ENCODE measurements at regions not wholly inside any gene's neighbourhood (a gene's known extent, or its start where the extent isn't known, plus 50 kb on each side); places are given as distances from the start of the nearest gene placed in this dataset.

GRCh38 chr5:135173662-135174290 lies 139.7 kb upstream of the PITX1 start:
- CTCF ChIA-PET: interaction anchor here (0.9 kb wide), 1 partner anchor 14 kb away, joined by 3 read pairs; no protein-coding TSS in a partner anchor
- Histone ChIP-seq H3K27me3 (ENCODE audit: control insufficient read depth, insufficient read depth, low read length) (peaks cover 31% of the 10 kb centered on the region), H3K4me3 (ENCODE audit: low read depth, low read length) (no peak overlapping the region), H3K9me3 (ENCODE audit: control insufficient read depth, insufficient read depth, low read length) (no peaks in the 10 kb centered on the region), H3K27ac (ENCODE audit: low read depth, low read length) (no peak overlapping the region)
- DNase-seq (ENCODE audit: low read depth, low spot score): no peak
- POLR2A ChIA-PET: interaction anchor here (1.4 kb wide), 1 partner anchor 34 kb away, joined by 3 read pairs; no protein-coding TSS in a partner anchor
- TF ChIP-seq, protein P1, sequence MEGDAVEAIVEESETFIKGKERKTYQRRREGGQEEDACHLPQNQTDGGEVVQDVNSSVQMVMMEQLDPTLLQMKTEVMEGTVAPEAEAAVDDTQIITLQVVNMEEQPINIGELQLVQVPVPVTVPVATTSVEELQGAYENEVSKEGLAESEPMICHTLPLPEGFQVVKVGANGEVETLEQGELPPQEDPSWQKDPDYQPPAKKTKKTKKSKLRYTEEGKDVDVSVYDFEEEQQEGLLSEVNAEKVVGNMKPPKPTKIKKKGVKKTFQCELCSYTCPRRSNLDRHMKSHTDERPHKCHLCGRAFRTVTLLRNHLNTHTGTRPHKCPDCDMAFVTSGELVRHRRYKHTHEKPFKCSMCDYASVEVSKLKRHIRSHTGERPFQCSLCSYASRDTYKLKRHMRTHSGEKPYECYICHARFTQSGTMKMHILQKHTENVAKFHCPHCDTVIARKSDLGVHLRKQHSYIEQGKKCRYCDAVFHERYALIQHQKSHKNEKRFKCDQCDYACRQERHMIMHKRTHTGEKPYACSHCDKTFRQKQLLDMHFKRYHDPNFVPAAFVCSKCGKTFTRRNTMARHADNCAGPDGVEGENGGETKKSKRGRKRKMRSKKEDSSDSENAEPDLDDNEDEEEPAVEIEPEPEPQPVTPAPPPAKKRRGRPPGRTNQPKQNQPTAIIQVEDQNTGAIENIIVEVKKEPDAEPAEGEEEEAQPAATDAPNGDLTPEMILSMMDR (IDR thresholded peaks at IDR 0.05; ENCODE audit: low read depth, low read length): no peak

DNA sequence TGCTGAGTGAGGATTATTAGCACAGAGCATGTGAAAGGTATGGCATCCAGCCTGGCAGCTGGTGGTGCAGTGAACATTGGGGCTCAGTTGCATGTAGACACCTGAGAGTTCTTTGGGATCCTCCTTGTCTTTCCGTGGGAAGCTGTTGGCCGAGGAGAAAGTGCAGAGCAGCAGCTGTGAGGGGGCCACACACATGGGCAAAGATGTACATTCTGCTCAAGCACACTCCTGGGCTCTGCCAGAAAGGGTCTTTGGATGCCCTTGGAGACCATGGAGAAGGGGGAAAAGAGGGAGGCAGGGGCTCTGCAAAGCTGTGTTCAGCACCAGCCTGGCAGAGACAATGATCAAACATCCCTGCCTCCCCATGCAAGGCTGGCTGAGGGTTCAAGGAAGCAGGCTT lies 138.7 kb upstream of the PITX1 start:
- TF ChIP-seq, protein P1 (IDR thresholded peaks at IDR 0.05; ENCODE audit: low read depth, low read length): no peak
- Histone ChIP-seq H3K4me3 (ENCODE audit: low read depth, low read length) (no peak overlapping the region), H3K27me3 (ENCODE audit: control insufficient read depth, insufficient read depth, low read length) (peaks cover 38% of the 10 kb centered on the region), H3K27ac (ENCODE audit: low read depth, low read length) (no peak overlapping the region), H3K9me3 (ENCODE audit: control insufficient read depth, insufficient read depth, low read length) (no peaks in the 10 kb centered on the region)
- POLR2A ChIA-PET: no interaction called here
- CTCF ChIA-PET: no interaction called here
- no peak for DNase-seq (ENCODE audit: low read depth, low spot score)

- TF ChIP-seq, protein P1 (IDR thresholded peaks at IDR 0.05; ENCODE audit: low read depth, low read length): no peak
- ChIA-PET POLR2A (no interaction called here), CTCF (no interaction called here)
- Histone ChIP-seq H3K4me3 (ENCODE audit: low read depth, low read length) (no peak overlapping the region), H3K27me3 (ENCODE audit: control insufficient read depth, insufficient read depth, low read length) (peaks cover 43% of the 10 kb centered on the region), H3K9me3 (ENCODE audit: control insufficient read depth, insufficient read depth, low read length) (no peaks in the 10 kb centered on the region), H3K27ac (ENCODE audit: low read depth, low read length) (no peak overlapping the region)
- no peak for DNase-seq (ENCODE audit: low read depth, low spot score)
Observed at GRCh38 chr5:135171336-135171735, 137.3 kb upstream of the PITX1 start.

DNA sequence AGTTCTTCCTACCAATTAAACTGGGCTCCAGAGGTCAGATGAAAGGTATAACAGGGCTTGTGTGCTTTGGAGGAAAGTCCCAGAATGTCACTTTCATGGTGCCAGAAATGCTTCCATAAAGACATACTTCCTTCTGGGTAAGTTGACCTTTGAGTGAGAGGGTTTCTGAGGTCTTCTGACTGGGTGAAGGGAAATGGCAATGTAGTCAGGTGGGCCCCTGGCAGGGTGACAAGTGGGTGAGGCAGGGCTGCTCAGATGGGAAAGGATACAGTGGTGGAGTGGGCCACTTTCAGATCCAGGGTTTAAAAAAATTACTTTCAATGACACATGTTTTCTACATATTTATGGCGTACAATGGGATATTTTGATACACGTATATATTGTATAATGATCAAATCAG lies 136.5 kb upstream of the PITX1 start:
- H3K27me3 ChIP-seq (ENCODE audit: control insufficient read depth, insufficient read depth, low read length): peaks cover 43% of the 10 kb centered on the region
- CTCF ChIA-PET: no interaction called here
- TF ChIP-seq, protein P1 (IDR thresholded peaks at IDR 0.05; ENCODE audit: low read depth, low read length): no peak
- no peak overlapping the region for H3K27ac ChIP-seq (ENCODE audit: low read depth, low read length)
- H3K9me3 ChIP-seq (ENCODE audit: control insufficient read depth, insufficient read depth, low read length): no peaks in the 10 kb centered on the region
- DNase-seq (ENCODE audit: low read depth, low spot score): no peak
- no peak overlapping the region for H3K4me3 ChIP-seq (ENCODE audit: low read depth, low read length)
- POLR2A ChIA-PET: no interaction called here

GRCh38 chr5:135169753-135170152 lies 135.7 kb upstream of the PITX1 start:
- TF ChIP-seq, protein P1 (IDR thresholded peaks at IDR 0.05; ENCODE audit: low read depth, low read length): no peak
- Histone ChIP-seq H3K4me3 (ENCODE audit: low read depth, low read length) (no peak overlapping the region), H3K27me3 (ENCODE audit: control insufficient read depth, insufficient read depth, low read length) (peaks cover 43% of the 10 kb centered on the region), H3K9me3 (ENCODE audit: control insufficient read depth, insufficient read depth, low read length) (no peaks in the 10 kb centered on the region), H3K27ac (ENCODE audit: low read depth, low read length) (no peak overlapping the region)
- ChIA-PET CTCF (no interaction called here), POLR2A (no interaction called here)
- DNase-seq (ENCODE audit: low read depth, low spot score): no peak
